Embryonic facial prominence (tissue), 1 donor: ENCODE measurements at regions not wholly inside any gene's neighbourhood (a gene's known extent, or its start where the extent isn't known, plus 50 kb on each side); places are given as distances from the start of the nearest gene placed in this dataset.
"Not testable (repeated sequence)": the region's sequence is repeated elsewhere in the genome, so short reads cannot be mapped to it uniquely, and the experiment has no call there.

Experiments
- DNase-seq: peaks from one replicate; pipeline ENCODE4 v3.0.0-alpha.2; 2016; ENCODE audit errors: extremely low spot score

GRCh38 chr12:68505970-68506369, 104.7 kb upstream of the RAP1B start:
- DNase-seq: no peak

DNA sequence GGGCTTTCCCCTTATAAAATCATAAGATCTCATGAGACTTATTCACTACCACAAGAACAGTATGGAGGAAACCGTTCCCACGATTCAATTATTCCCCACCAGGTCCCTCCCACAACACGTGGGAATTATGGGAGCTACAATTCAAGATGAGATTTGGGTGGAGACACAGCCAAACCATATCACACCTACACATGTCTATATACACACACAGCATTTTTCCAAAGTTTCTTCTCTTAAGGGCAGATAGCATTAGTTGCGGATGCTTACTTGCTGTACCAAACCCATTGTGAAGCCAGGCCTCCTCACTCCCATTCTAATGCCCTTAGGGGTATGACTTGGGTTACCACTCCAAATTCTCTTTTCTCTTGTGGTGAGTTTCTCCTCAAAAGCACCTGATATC, 104.1 kb upstream of the RAP1B start:
- DNase-seq: no peak

DNA sequence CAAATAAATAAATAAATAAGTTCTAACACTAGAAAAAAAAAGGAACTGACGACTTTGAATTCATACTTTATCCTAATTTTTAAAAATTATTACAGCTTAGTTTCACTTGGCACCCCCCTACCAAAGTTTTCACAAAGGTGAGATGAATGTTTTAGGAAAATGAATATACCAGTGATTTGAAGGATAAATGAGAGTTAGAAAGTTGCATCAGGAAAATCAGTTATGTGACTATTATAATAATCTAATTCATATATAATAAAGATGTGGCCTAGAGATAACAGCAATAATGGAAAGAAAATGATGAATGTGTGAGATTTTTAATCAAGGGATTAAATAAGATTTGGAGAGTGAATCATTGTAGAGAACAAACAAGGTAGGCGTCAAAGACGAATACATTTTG, 103.0 kb upstream of the RAP1B start:
- no peak for DNase-seq

DNA sequence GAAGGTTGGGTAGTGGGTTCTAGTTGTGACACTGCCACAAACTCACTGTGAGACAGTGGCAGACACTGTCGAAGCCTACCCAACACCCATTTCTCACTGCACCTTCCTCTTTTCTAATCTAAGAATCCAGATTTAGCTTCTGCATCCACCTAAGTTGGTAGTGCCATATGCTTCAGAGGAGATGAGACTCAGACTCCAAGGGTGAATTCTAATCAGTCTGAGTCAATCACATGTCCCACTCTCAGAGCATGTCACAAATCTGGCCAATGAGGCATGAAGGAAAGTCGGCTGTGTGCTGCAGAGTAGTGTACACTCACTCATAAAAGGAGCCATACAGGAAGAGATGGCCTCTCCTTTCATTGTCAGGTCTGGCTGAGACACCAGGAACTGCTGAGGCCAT, 102.1 kb upstream of the RAP1B start:
- DNase-seq: no peak

DNA sequence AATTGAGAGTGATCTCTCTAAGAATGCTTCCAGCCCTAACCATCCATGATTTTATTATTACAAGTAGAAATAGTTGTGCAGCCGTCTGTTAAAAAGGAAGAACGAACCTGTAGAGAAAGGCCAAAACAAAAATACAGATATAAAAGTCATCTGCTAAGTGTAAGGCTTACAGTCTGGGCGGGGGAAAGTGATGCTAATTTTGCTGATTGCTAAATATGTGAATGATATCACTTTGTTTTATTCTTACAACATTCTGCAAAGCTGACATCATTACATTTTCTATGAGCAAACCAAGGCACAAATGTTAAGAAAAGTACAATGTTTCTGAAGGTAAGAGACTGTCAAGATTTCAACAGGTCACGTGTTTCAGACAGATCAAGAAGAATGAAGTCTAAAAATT, 101.5 kb upstream of the RAP1B start:
- DNase-seq: no peak

DNA sequence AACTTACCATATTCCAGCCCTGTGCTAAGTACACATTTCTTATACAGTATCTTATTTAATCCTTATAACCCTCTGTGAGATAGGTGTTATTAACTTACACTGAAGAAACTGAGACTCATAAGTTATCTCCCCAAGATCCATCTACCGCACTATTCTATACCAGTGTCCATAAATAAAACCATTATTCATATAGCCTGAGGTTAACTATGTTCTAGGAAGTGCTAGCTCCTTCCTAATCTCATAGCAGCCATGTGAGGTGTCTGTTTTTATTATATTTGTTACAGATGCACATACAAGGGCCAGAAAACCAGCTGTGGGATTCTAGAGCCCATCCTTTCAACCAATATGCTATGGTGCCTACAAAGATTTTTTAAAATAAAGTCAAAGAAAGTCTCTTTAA, 100.3 kb upstream of the RAP1B start:
- DNase-seq: no peak

DNA sequence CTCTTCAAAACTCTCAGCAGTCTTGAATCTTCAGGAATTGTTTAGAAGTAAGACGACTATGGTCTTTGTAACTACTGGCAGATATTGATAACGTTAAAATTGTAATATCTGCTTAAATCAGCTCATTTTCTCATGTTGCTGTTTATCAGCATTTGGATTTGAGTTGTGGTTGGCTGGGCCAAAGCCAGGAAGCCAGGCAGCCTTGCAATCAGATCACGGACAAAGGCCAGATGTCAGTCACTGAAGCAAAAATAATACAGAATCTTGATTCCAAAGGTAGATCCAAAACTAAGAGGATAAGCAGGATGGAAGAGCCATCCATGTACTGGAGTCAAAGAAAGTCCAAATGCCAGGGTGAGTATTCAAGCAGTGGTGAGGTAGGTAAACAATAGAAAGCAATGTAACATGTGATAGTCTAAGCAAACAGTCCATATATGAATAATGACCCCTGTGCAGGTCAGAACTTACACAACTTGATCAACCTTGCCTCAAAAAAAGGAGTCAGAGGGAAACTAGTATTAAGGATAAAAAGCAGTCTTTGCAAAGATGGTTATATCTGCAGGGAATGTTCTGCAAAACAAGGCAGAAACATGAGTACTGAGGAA, 95.8 kb upstream of the RAP1B start:
- DNase-seq: no peak

GRCh38 chr12:68515793-68516192, 94.9 kb upstream of the RAP1B start:
- no peak for DNase-seq

DNA sequence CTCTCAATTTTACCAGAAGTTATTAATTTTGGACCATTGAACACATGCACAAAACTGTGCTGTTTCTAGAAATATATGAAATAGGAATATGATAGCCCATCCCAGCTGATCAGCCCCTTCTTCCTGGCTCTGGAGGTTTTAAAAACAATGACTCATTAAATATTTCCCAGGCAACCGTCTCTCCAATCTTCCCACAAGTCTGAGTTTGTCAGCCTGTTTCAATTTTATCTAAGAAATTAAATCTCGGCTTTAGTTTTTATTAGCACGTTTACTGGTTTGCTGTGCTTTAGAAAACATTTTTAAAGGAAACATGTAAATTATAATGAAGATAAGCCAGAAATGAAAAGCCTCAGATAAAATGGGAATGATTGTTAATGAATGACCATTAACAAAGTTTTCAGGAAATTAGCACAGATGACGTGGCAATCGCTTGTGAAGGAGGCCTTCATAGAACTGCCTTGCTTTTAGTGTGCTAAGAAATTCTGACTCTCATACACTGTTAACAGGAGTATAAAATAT, 89.3 kb upstream of the RAP1B start:
- no peak for DNase-seq

DNA sequence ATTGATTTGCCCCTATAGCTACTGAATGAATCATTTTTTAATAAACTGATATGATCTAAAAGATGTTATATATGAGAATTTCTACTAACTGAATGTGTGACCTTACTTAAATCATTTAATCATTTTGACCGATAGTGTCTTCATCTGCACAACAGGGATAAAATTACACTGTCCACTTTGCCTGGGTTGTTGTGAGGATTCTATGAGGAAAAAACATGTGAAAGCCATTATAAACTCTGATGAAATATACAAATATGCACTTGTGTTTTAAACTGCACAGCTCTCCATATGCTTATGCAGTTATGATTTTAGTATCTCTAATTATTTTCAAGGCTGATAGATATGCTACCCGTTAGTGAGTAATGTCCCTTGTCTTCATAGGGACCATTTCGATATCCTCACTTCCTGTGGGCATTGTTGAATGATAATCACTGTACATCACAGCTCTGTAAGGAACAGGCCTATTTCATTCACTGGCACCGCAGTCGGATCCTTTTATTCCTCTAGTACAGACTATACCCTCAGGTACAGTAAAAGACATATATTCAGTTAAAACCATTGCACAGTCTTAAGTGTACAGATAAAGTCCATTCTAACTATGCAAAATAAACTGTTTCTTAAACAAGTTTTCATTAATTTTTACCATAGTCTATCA, 88.7 kb upstream of the RAP1B start:
- no peak for DNase-seq

- no peak for DNase-seq
Observed at GRCh38 chr12:68529466-68529865, 81.2 kb upstream of the RAP1B start.

DNA sequence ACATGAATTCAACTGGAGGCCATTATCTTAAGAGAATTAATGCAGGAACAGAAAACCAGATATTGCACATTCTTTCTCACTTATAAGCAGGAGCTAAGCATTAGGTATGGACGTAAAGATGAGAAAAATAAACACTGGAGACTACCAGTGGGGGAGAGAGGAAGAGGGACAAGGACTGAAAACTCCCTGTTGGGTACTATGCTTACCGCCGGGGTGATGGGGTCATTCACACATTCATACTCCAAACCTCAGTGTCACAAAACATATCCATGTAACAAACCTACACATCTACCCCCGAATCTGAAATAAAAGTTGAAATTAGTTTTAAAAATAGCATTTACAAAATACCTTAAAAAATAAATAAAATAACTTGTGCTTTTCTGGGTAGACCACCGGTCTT, 80.8 kb upstream of the RAP1B start:
- DNase-seq: no peak

DNA sequence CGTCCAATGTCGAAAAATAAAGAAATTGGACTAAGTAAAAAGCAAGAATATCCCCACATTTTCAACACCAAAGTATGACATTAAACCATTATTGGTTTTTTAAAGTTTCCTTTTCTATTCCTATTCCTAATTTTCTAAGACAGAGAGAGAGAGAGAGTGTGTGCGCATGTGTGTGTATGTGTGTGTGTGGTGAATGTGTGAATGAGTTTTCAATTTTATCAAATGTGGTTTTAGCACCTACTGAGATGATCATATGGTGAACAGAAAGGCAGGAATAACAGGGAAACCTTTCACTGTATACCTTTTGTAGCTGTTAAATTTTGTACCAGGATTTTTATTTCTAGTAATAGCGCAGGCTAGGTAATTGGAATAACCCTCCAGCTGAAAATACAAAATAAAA, 80.4 kb upstream of the RAP1B start:
- no peak for DNase-seq

- no peak for DNase-seq
Observed at GRCh38 chr12:68530965-68531364, 79.7 kb upstream of the RAP1B start.

DNA sequence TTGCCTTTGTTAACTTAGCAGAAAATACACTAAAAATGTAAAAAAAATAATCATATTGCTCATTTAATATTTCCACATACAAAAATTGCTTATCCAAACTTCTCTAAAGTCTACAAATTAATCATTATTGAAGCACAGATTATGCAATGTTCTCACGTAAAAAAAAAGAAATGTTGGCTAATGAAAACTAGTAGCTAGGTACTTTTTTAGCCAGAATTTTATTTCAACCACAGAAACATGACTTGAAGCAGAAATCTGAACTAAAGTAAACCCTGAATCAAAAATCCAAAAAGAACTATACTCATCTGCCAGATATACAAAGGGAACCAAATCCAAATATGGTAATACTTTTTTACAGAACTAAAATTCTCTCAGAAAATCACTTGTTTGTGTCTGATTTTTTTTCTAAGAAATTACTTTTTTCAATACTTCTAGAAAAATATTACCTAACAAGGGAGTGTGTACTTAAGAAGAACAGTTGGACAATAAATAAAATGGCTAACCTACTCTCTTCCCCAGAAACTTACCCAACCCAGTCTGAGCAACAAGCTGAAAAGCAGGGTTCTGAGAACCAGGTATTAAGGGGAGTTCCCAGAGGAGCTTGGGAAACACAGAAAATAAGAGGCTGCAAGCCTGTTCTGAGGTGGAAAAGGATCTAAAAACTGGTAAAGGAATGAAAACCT, 78.4 kb upstream of the RAP1B start:
- no peak for DNase-seq

DNA sequence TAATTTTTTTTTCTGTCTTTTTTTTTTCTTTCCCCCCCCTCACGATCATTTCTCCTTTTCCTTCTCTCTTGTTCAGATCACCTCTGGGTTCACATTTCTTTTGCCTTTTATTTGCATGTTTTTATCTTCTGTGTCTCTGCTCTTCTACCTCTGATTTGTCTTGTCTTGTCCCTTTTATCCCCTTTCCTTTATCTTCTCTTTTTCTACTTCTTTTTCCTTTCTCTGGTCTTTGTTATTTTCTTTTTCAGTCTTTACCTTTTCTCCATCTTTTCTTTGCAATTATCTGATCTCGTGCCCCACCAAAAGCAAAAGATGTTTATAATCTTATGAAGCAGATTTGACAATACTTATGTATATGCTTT, 77.8 kb upstream of the RAP1B start:
- DNase-seq: no peak

DNA sequence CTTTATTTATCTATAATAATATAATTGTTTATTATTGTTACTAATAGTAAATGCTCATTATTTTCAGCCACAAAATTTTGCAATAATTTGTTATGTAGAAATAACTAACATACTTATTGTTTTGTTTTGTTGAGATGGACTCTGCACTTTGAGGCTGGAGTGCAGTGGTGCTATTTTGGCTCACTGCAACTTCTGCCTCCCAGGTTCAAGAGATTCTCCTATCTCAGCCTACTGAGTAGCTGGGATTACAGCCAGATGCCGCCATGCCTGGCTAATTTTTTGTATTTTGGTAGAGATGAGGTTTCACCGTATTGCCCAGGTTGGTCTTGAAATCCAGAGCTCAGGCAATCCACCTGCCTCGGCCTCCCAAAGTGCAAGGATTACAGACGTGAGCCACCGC, 76.6 kb upstream of the RAP1B start:
- DNase-seq: no peak

- no peak for DNase-seq
Observed at GRCh38 chr12:68536885-68537485, 73.7 kb upstream of the RAP1B start.

- DNase-seq: no peak
Observed at GRCh38 chr12:68537571-68537970, 73.1 kb upstream of the RAP1B start.

DNA sequence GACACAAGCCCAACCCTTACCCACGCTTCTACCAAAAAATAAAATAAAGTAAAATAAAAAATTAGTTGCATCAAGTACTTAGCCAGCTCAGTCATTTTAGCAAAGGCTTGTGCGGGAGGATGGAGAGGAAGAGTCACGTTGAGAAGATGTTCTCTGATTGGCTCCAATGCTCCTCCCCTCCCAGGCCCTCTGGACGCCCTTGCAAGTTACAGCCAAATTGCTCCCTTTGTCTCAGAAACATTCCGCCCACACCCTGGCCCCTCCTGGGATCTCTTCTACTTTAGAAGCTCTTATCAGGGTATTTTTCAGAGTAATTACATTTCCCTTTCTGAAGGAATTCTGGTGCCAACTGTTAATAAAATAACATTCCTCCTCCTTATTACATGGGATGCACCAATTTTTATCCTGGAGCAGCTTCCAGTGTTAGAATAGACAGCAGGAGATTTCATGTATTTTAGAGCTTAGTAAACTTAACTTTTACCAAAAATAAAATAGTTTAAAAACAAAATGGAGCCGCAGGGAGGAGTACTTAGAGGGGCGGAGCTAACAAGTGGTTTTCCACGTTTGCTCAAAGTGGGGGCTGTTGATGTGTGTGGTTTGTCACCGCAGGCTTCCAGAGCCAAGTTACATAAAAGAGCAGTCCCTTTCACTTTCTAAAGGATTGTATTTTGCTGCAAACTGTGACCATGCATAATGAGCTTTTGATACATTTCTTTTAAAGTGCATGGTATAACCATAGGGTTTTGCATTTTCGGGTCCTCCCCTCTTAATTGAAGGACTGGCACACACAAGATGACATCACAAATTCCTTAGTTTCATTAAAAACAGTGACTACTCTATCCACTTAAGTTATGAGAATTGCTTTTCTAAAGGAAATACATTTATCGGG, 71.7 kb upstream of the RAP1B start:
- peak; percentile 42 for DNase-seq

- no peak for DNase-seq
Observed at GRCh38 chr12:68539615-68539952, 71.1 kb upstream of the RAP1B start.

DNA sequence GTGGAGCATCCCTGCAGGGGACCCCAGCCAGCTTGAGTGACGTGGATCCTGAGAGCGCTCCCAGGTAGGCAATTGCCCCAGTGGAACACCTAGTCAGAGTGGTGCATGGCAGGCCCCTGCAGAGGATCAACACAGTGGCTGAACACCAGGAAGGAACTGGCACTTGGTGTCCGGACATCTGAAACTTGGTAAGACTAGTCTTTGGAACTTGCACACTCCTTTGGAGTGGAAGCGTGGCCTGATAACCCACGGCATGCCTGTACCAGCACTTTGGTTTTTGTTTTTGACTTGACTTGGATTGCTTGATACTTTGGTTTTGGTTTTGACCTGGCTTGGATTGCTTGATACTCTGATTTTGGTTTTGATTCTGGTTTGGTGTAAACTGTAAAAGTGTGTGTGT, 69.9 kb upstream of the RAP1B start:
- not testable (repeated sequence) for DNase-seq
